HEK293T (cell line): ENCODE measurements at regions not wholly inside any gene's neighbourhood (a gene's known extent, or its start where the extent isn't known, plus 50 kb on each side); places are given as distances from the start of the nearest gene placed in this dataset.

ENCODE experiments used
- CTCF ChIA-PET: fragments of 350-600 bp; formaldehyde crosslinking; extraction: SDS; loops from one replicate; lab custom pipeline; 2021; ENCODE audit warnings: antibody characterized with exemption, inconsistent platforms; lab: Yijun Ruan, JAX
- POLR2A ChIA-PET: fragments of 350-600 bp; formaldehyde crosslinking; extraction: SDS; loops from one replicate; lab custom pipeline; 2020; ENCODE audit warnings: antibody characterized with exemption, inconsistent platforms; lab: Yijun Ruan, JAX
- DNase-seq: peaks from one replicate; pipeline ENCODE4 v3.0.0; 2012; ENCODE audit warnings: mixed read lengths; ENCODE audit errors: extremely low spot score
- ARNT ChIP-seq: fragments of 450-650 bp; IDR thresholded peaks from 2 replicates; pipeline ENCODE4 v1.6.1; 2017; ENCODE audit warnings: mild to moderate bottlenecking
- BHLHE40 ChIP-seq: fragments of 450-650 bp; IDR thresholded peaks from 2 replicates; pipeline ENCODE4 v1.6.1; 2016; ENCODE audit warnings: mild to moderate bottlenecking, moderate library complexity, borderline replicate concordance
- CTBP1 ChIP-seq: fragments of 450-650 bp; IDR thresholded peaks from 2 replicates; pipeline ENCODE4 v1.6.1; 2016; ENCODE audit warnings: borderline replicate concordance
- ELF4 ChIP-seq: fragments of 450-650 bp; IDR thresholded peaks from 2 replicates; pipeline ENCODE4 v1.6.1; 2017; ENCODE audit warnings: antibody characterized with exemption
- FOXA1 ChIP-seq: fragments of 450-650 bp; IDR thresholded peaks from 2 replicates; pipeline ENCODE4 v1.6.1; 2016; ENCODE audit warnings: mild to moderate bottlenecking
- FOXK2 ChIP-seq: fragments of 450-650 bp; IDR thresholded peaks from 2 replicates; pipeline ENCODE4 v1.6.1; 2016; ENCODE audit warnings: mild to moderate bottlenecking
- FOXM1 ChIP-seq: fragments of 450-650 bp; IDR thresholded peaks from 2 replicates; pipeline ENCODE4 v1.6.1; 2017; ENCODE audit warnings: mild to moderate bottlenecking, borderline replicate concordance
- HDGF ChIP-seq: fragments of 450-650 bp; IDR thresholded peaks from 2 replicates; pipeline ENCODE4 v1.6.1; 2017; ENCODE audit warnings: antibody characterized with exemption, borderline replicate concordance
- L3MBTL2 ChIP-seq: fragments of 450-650 bp; conservative IDR thresholded peaks from 2 replicates; pipeline ENCODE4 v1.6.1; 2016; ENCODE audit warnings: mild to moderate bottlenecking
- LEF1 ChIP-seq: fragments of 450-650 bp; IDR thresholded peaks from 2 replicates; pipeline ENCODE4 v1.6.1; 2017; ENCODE audit warnings: mild to moderate bottlenecking, borderline replicate concordance
- NFRKB ChIP-seq: fragments of 450-650 bp; IDR thresholded peaks from 2 replicates; pipeline ENCODE4 v1.6.1; 2016; ENCODE audit warnings: mild to moderate bottlenecking, moderate library complexity
- SP1 ChIP-seq: fragments of 450-650 bp; IDR thresholded peaks from 2 replicates; pipeline ENCODE4 v1.6.1; 2017
- SUZ12 ChIP-seq: fragments of 450-650 bp; IDR thresholded peaks from 2 replicates; pipeline ENCODE4 v1.6.1; 2016; ENCODE audit warnings: mild to moderate bottlenecking
- TARDBP ChIP-seq: fragments of 450-650 bp; IDR thresholded peaks from 2 replicates; pipeline ENCODE4 v1.6.1; 2016
- ZNF384 ChIP-seq: fragments of 450-650 bp; IDR thresholded peaks from 2 replicates; pipeline ENCODE4 v1.6.1; 2016
- TF ChIP-seq, protein P1 (sequence below): fragments of 450-650 bp; IDR thresholded peaks from 2 replicates; pipeline ENCODE4 v1.6.1; 2016

DNA sequence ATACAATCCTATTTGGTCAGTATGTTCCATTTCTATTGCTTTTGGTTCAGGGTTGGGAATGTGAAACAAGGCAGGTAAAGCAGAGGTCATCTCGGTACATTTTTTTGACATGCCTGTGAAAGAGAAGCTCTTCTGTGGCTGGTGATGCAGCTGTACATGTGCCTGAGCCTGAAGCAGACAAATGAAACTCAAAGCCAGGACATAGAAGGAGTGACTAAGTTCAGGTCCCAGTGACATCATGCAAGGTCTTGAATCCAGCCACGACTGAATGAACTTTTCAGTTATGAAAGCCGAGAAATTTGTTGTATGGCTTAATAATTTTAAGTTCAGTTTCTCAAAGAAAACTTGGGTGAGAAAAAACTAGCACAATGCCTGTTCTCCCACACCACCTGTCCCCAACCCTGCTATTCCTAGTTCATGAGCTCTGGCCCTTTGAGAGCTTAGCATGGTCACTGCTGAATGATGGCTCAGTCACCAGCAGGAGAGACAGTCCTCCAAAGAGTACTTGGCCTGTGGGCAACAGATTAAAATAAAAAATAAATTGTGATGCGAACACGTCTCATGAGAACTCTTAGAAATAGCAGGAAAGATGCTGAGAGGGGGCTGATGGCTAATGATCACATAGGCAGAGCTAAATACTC, 600.2 kb upstream of the GRM7 start:
- TF ChIP-seq BHLHE40 (no peak), SP1 (no peak), ZNF384 (no peak), ARNT (no peak), NFRKB (no peak), L3MBTL2 (no peak), HDGF (no peak), SUZ12 (no peak), FOXA1 (no peak), FOXK2 (no peak), LEF1 (no peak), CTBP1 (no peak), FOXM1 (no peak), TARDBP (no peak), ELF4 (no peak)
- TF ChIP-seq, protein P1, sequence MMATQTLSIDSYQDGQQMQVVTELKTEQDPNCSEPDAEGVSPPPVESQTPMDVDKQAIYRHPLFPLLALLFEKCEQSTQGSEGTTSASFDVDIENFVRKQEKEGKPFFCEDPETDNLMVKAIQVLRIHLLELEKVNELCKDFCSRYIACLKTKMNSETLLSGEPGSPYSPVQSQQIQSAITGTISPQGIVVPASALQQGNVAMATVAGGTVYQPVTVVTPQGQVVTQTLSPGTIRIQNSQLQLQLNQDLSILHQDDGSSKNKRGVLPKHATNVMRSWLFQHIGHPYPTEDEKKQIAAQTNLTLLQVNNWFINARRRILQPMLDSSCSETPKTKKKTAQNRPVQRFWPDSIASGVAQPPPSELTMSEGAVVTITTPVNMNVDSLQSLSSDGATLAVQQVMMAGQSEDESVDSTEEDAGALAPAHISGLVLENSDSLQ: no peak
- ChIA-PET POLR2A (no interaction called here), CTCF (no interaction called here)
- DNase-seq: no peak

DNA sequence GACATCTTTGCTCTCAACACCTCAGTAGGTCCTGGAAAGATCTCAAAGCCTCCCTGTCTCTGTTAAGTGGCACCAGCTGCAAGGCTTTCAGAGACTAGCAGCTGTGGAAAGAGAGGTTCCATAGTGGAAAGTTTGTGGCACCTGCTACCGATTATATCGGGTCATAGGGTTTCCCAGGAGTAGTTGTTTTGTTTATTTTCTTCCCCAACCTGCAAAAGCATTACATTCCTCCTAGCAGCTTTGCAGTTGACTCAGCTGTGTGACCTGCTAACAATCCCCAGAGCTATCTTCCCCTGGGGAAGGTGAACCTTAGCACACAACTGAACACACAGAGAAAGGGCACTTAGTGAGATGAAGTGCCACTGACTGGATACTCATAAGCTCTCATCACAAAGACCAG, 598.9 kb upstream of the GRM7 start:
- no peak for DNase-seq
- TF ChIP-seq FOXK2 (no peak), ARNT (no peak), FOXM1 (no peak), FOXA1 (no peak), ELF4 (no peak), ZNF384 (no peak), CTBP1 (no peak), TARDBP (no peak), NFRKB (no peak), SP1 (no peak), L3MBTL2 (no peak), SUZ12 (no peak)
- TF ChIP-seq, protein P1: no peak
- ChIA-PET POLR2A (no interaction called here), CTCF (no interaction called here)

DNA sequence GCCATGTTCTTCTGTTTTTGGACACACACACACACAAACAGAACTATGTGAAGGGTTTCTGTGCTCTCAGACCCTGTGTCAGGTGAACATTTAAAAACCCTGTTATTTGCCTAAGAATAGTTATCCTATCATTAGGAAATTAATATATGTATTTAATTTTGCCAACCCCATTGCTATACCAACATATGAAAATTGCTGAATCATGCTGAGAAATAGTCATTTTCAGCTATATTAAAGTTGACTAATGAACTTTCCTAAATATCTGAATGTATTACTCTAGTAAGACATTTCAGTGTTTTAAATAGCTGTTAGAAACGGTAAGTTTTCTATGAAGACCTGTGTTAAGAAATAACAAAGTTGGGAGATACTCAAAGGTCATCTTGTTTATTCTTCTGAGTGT, 596.9 kb upstream of the GRM7 start:
- CTCF ChIA-PET: no interaction called here
- no peak for DNase-seq
- TF ChIP-seq ZNF384 (no peak), ARNT (no peak), L3MBTL2 (no peak), NFRKB (no peak), SUZ12 (no peak), TARDBP (no peak), LEF1 (no peak), BHLHE40 (no peak), CTBP1 (no peak), ELF4 (no peak)
- TF ChIP-seq, protein P1: no peak
- POLR2A ChIA-PET: no interaction called here

DNA sequence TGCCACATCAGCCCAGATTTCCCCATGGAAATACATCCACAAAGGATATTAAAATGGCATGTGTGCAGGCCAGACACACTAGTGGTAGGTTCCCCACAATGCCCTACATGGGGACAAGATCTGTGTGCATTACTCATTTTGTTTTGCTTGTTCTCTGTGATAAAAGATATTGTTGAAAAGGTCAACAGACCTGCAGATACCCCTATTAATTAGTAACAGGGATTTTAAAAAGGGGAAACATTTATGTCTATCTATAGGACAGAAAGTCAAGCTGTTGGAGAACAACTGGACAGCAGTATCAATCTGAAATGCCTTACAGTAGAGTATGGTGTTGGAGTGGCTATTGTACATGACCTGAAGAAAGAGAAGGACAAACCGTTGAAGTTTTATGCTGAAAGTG, 596.0 kb upstream of the GRM7 start:
- TF ChIP-seq FOXA1: no peak
- TF ChIP-seq HDGF: no peak
- TF ChIP-seq ELF4: no peak
- no peak for TF ChIP-seq ARNT
- no peak for TF ChIP-seq L3MBTL2
- TF ChIP-seq NFRKB: no peak
- no peak for TF ChIP-seq BHLHE40
- no peak for TF ChIP-seq SP1
- no peak for TF ChIP-seq FOXM1
- TF ChIP-seq FOXK2: no peak
- TF ChIP-seq TARDBP: no peak
- TF ChIP-seq SUZ12: no peak
- TF ChIP-seq LEF1: no peak
- no peak for TF ChIP-seq CTBP1
- TF ChIP-seq ZNF384: no peak
- TF ChIP-seq, protein P1: no peak
- ChIA-PET POLR2A (no interaction called here), CTCF (no interaction called here)
- DNase-seq: no peak

DNA sequence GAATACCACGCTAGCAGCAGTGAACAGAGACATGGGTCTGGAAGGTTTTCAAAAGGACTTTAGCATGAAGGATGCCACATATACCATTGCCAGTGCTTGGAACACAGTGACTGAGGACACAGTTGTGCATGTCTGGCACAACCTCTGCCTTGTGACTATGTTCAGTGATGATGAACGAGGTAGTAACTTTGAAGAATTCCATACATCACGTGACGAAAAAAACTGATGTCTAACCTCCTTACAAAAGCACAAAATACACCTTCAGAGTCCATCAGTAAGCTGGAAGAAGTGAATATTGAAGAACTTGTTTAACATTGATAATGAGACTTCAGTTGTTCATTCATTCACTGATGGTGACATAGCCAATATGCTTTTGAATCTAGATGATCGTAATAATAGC, 594.8 kb upstream of the GRM7 start:
- DNase-seq: no peak
- POLR2A ChIA-PET: no interaction called here
- CTCF ChIA-PET: no interaction called here
- no peak for TF ChIP-seq ARNT
- TF ChIP-seq SUZ12: no peak

DNA sequence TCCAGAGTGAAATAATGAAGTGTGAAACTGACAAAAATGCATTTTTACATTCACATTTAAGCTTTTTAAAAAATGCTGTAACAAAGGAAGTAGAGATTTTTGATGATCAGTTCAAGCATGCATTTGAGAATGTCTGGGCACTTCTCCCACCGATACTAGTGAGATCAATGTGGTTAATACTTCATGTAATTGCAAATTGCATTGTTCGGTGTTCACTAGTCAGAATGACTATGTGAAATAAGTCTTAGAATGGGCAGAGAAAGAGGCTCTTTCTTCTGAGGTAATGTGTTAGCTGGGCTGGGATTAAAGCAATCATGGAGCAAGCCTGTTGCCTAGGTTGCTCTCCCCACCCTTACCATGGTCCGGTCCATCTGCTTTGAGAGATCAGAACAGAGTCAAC, 587.0 kb upstream of the GRM7 start:
- TF ChIP-seq ARNT (no peak), LEF1 (no peak), HDGF (no peak), ELF4 (no peak), BHLHE40 (no peak), CTBP1 (no peak), SP1 (no peak), NFRKB (no peak), TARDBP (no peak), FOXA1 (no peak), FOXM1 (no peak), FOXK2 (no peak), SUZ12 (no peak), L3MBTL2 (no peak), ZNF384 (no peak)
- TF ChIP-seq, protein P1: no peak
- DNase-seq: no peak
- CTCF ChIA-PET: no interaction called here
- POLR2A ChIA-PET: no interaction called here
